PC-9 (cell line): ENCODE measurements at regions not wholly inside any gene's neighbourhood (a gene's known extent, or its start where the extent isn't known, plus 50 kb on each side); places are given as distances from the start of the nearest gene placed in this dataset.

ENCODE experiments used
- BruUV-seq: library from RNA; stranded (reverse); fragments of 400-500 nt; replicated peaks from 2 replicates; lab custom pipeline; 2021; lab: Mats Ljungman, UMichigan
- CTCF ChIA-PET: fragments of 300-600 bp; sonication (Branson Sonifier 250); formaldehyde crosslinking; loops from one replicate; lab custom pipeline; 2022; ENCODE audit warnings: antibody characterized with exemption; lab: Charles Lee
- POLR2A ChIA-PET: fragments of 300-600 bp; sonication (Branson Sonifier 250); formaldehyde crosslinking; loops from one replicate; lab custom pipeline; 2022; ENCODE audit warnings: antibody characterized with exemption; ENCODE audit not compliant: unreplicated experiment; lab: Charles Lee
- DNase-seq, 2 experiments: peaks; one replicate each; pipeline versions ENCODE4 v3.0.0 to v3.0.0-alpha.2; 2015 to 2022; ENCODE audit warnings: mixed read lengths in 1 of 2
- H2AFZ ChIP-seq: fragments of 200-600 bp; sonication (generic); 2 replicates; pipeline ENCODE4 v1.8.1; 2017; ENCODE audit warnings: antibody characterized with exemption
- H3F3A ChIP-seq: fragments of 200-600 bp; sonication (generic); 2 replicates; pipeline ENCODE4 v1.8.1; 2017; ENCODE audit warnings: antibody characterized with exemption, mild to moderate bottlenecking, low read depth; ENCODE audit not compliant: insufficient read depth
- H3K27ac ChIP-seq: fragments of 200-600 bp; sonication (generic); 2 replicates; pipeline ENCODE4 v1.6.1; 2016; ENCODE audit warnings: mixed run types
- H3K27me3 ChIP-seq: fragments of 200-600 bp; sonication (generic); 2 replicates; pipeline ENCODE4 v1.6.1; 2016; ENCODE audit warnings: low read depth, mixed run types; ENCODE audit not compliant: insufficient read depth
- H3K36me3 ChIP-seq: fragments of 200-600 bp; sonication (generic); 2 replicates; pipeline ENCODE4 v1.6.1; 2016; ENCODE audit warnings: low read depth, mixed run types
- H3K4me1 ChIP-seq: fragments of 200-600 bp; sonication (generic); replicated peaks from 2 replicates; pipeline ENCODE4 v1.6.1; 2016; ENCODE audit warnings: mixed run types; ENCODE audit not compliant: insufficient read depth
- H3K4me2 ChIP-seq: fragments of 200-600 bp; sonication (generic); 2 replicates; pipeline ENCODE4 v1.6.1; 2017; ENCODE audit warnings: mixed run types
- H3K4me3 ChIP-seq: fragments of 200-600 bp; sonication (generic); 2 replicates; pipeline ENCODE4 v1.6.1; 2016; ENCODE audit warnings: mixed run types
- H3K79me2 ChIP-seq: fragments of 200-600 bp; sonication (generic); 2 replicates; pipeline ENCODE4 v1.6.1; 2017; ENCODE audit warnings: low read depth, mixed run types
- H3K9me2 ChIP-seq: fragments of 200-600 bp; sonication (generic); 2 replicates; pipeline ENCODE4 v1.8.1; 2017; ENCODE audit warnings: mild to moderate bottlenecking; ENCODE audit not compliant: insufficient read depth
- H3K9me3 ChIP-seq: fragments of 200-600 bp; sonication (generic); 2 replicates; pipeline ENCODE4 v1.8.1; 2016; ENCODE audit warnings: low read depth; ENCODE audit not compliant: insufficient read depth
- H4K20me1 ChIP-seq: fragments of 200-600 bp; sonication (generic); 2 replicates; pipeline ENCODE4 v1.8.1; 2017; ENCODE audit not compliant: insufficient read depth
- EZH2 ChIP-seq: fragments of 200-600 bp; sonication (generic); IDR thresholded peaks from 2 replicates; pipeline ENCODE4 v1.8.0; 2017; ENCODE audit warnings: antibody characterized with exemption, low read depth
- intact Hi-C: fragments of 100-400 bp; cut with micrococcal nuclease; formaldehyde crosslinking; loops from one replicate; pipeline ENCODE4 v1.10.0; 2022; ENCODE audit not compliant: unreplicated experiment
- TF ChIP-seq, protein P1 (sequence below): fragments of 200-600 bp; sonication (generic); conservative IDR thresholded peaks from 2 replicates; pipeline ENCODE4 v1.6.1; 2017; ENCODE audit warnings: mixed run types, antibody characterized with exemption, mild to moderate bottlenecking, moderate library complexity

- CTCF ChIA-PET, result no interaction called here
- H3K9me3 ChIP-seq, result no peaks in the 10 kb centered on the region
- no peaks in the 10 kb centered on the region for H3K36me3 ChIP-seq
- TF ChIP-seq, protein P1, sequence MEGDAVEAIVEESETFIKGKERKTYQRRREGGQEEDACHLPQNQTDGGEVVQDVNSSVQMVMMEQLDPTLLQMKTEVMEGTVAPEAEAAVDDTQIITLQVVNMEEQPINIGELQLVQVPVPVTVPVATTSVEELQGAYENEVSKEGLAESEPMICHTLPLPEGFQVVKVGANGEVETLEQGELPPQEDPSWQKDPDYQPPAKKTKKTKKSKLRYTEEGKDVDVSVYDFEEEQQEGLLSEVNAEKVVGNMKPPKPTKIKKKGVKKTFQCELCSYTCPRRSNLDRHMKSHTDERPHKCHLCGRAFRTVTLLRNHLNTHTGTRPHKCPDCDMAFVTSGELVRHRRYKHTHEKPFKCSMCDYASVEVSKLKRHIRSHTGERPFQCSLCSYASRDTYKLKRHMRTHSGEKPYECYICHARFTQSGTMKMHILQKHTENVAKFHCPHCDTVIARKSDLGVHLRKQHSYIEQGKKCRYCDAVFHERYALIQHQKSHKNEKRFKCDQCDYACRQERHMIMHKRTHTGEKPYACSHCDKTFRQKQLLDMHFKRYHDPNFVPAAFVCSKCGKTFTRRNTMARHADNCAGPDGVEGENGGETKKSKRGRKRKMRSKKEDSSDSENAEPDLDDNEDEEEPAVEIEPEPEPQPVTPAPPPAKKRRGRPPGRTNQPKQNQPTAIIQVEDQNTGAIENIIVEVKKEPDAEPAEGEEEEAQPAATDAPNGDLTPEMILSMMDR, result no peak
- no peak for TF ChIP-seq EZH2
- no peaks in the 10 kb centered on the region for H3K9me2 ChIP-seq
- POLR2A ChIA-PET, result interaction anchor here (0.6 kb wide), 1 partner anchor 19 kb away, joined by 3 read pairs; no protein-coding TSS in a partner anchor
- H3K4me1 ChIP-seq, result peaks cover 72% of the 10 kb centered on the region
- H3K4me2 ChIP-seq, result peak overlapping the region; percentile 14; the same call in 1 of the 2 replicates
- H2AFZ ChIP-seq, result no peak overlapping the region
- DNase-seq, result peak; percentile 37 to 78
- peak overlapping the region; percentile 89 for H3K27ac ChIP-seq
- intact Hi-C loops, result loop anchor here (1.0 kb wide), 1 partner anchor 15 kb away; no protein-coding TSS in a partner anchor
- no peaks in the 10 kb centered on the region for H3K27me3 ChIP-seq
- H4K20me1 ChIP-seq, result no peaks in the 10 kb centered on the region
- no TSS peak for BruUV-seq
- no peaks in the 10 kb centered on the region for H3K79me2 ChIP-seq
- peaks cover 42% of the 10 kb centered on the region for H3F3A ChIP-seq
- H3K4me3 ChIP-seq, result no peak overlapping the region
These were observed 71.9 kb upstream of the DUSP5 start for GRCh38 chr10:110425684-110426293.

DNA sequence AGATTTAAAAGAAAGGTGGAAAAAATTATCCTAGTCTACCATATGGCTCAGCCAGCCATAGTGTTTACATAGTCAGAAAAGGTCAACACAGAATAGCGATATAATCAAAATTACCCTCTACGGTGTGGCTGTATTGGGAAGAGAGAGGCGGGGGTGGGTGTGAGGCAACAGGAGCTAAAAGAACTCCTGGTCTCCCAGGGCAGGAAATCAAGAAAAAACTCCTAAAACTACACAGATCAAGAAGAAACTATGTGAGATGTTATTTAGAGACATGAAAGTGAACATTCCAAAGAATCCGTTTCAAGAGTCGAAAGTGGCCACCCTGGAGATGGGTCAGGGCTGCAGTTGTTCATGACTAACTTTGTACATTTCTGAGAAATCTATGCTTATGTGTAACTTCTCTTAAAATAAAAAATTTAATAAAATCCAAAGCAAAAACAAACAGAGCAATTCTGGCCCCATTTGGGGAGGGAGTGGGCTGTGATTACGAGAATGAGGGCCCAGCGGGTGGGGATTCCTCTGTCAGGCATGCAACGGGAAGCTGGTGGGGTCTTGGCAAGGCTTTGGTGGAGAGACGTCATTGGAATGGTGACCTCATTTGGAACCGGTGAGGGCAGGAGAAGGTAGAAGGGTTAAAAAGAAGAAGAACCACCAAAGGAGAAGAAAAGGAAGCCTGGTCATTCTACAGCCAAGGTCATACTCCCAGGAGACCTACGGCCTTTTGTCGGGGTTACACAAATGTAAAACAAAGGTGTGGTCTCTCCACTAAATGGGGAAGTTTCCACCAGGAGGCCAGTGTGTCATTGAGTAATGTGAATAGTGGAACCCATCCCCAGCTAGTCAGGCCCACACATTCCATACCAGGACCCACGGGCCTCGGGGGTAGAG, 71.2 kb upstream of the DUSP5 start:
- TF ChIP-seq, protein P1, result no peak
- no peak for TF ChIP-seq EZH2
- Histone ChIP-seq H2AFZ (no peak overlapping the region), H3K36me3 (no peaks in the 10 kb centered on the region), H3K4me3 (no peak overlapping the region), H3K4me1 (peaks cover 72% of the 10 kb centered on the region), H3K4me2 (peak overlapping the region; percentile 14; the same call in 1 of the 2 replicates), H3F3A (peaks cover 38% of the 10 kb centered on the region), H3K9me3 (no peaks in the 10 kb centered on the region), H3K27ac (peak overlapping the region; percentile 89), H3K79me2 (no peaks in the 10 kb centered on the region), H3K27me3 (no peaks in the 10 kb centered on the region), H3K9me2 (no peaks in the 10 kb centered on the region), H4K20me1 (no peaks in the 10 kb centered on the region)
- ChIA-PET CTCF (no interaction called here), POLR2A (interaction anchor here (0.6 to 0.7 kb wide), 3 partner anchors 15 to 30 kb away, joined by 3 to 5 read pairs (median 3); no protein-coding TSS in a partner anchor)
- BruUV-seq, result TSS peak; percentile 46
- DNase-seq, result no peak
- intact Hi-C loops, result loop anchor here (1.0 kb wide), 1 partner anchor 16 kb away; no protein-coding TSS in a partner anchor

DNA sequence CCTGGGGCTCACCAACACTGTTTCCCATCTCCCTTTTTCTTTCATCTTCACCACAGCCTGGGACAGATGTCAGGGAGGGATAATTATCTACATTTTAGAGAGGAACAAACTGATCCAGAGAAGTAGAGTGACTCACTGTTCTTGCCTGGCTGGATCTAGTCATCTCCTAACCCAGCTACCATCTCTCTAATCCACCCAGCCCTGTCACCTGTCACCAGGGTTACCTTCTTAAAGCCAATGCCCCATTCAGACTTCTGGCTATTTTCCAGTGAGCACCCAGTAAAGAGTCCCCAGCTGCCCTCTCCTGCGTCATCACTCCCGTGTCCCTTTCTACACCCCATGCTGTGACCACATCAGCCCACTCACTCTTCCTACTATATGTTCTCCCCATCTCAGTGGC, 68.4 kb upstream of the DUSP5 start:
- Histone ChIP-seq H2AFZ (no peak overlapping the region), H4K20me1 (no peaks in the 10 kb centered on the region), H3K4me2 (peak overlapping the region; percentile 12), H3K79me2 (no peaks in the 10 kb centered on the region), H3F3A (peaks cover 37% of the 10 kb centered on the region), H3K9me3 (no peaks in the 10 kb centered on the region), H3K27me3 (no peaks in the 10 kb centered on the region), H3K9me2 (no peaks in the 10 kb centered on the region), H3K4me3 (no peak overlapping the region), H3K4me1 (peaks cover 72% of the 10 kb centered on the region), H3K27ac (peak overlapping the region; percentile 43), H3K36me3 (no peaks in the 10 kb centered on the region)
- ChIA-PET CTCF (no interaction called here), POLR2A (no interaction called here)
- TF ChIP-seq EZH2, result no peak
- TF ChIP-seq, protein P1, result no peak
- BruUV-seq, result no TSS peak
- peak in 1 of 2 experiments; percentile 52 for DNase-seq
- intact Hi-C loops, result loop anchor here (1.0 kb wide), 1 partner anchor 27 kb away; no protein-coding TSS in a partner anchor
